H9 (cell line): ENCODE measurements at regions not wholly inside any gene's neighbourhood (a gene's known extent, or its start where the extent isn't known, plus 50 kb on each side); places are given as distances from the start of the nearest gene placed in this dataset.

ENCODE experiments used
- DNase-seq: peaks from one replicate; pipeline ENCODE4 v3.0.0-alpha.2; 2017
- H2AFZ ChIP-seq: one replicate; pipeline ENCODE4 v1.6.1; 2013; ENCODE audit warnings: mild to moderate bottlenecking, low read length, control low read depth, moderate library complexity
- H2AK5ac ChIP-seq: 2 replicates; pipeline ENCODE4 v1.6.1; 2013; ENCODE audit warnings: low read length, control low read depth, mixed read lengths; ENCODE audit not compliant: insufficient read length
- H2BK120ac ChIP-seq: one replicate; pipeline ENCODE4 v1.6.1; 2013; ENCODE audit warnings: low read depth, mild to moderate bottlenecking, low read length, control low read depth, inconsistent platforms; ENCODE audit not compliant: poor library complexity, severe bottlenecking
- H2BK12ac ChIP-seq: 2 replicates; pipeline ENCODE4 v1.6.1; 2013; ENCODE audit warnings: low read length, control low read depth, mixed read lengths, low read depth; ENCODE audit not compliant: insufficient read length
- H2BK15ac ChIP-seq: 2 replicates; pipeline ENCODE4 v1.6.1; 2013; ENCODE audit warnings: low read depth, low read length, control low read depth
- H2BK20ac ChIP-seq: one replicate; pipeline ENCODE4 v1.6.1; 2013; ENCODE audit warnings: low read depth, mild to moderate bottlenecking, low read length, control low read depth, inconsistent platforms; ENCODE audit not compliant: poor library complexity, severe bottlenecking
- H2BK5ac ChIP-seq: 2 replicates; pipeline ENCODE4 v1.6.1; 2013; ENCODE audit warnings: low read length, control low read depth, mixed read lengths; ENCODE audit not compliant: insufficient read length
- H3K14ac ChIP-seq: 2 replicates; pipeline ENCODE4 v1.6.1; 2013; ENCODE audit warnings: low read length, control low read depth; ENCODE audit not compliant: insufficient read depth
- H3K18ac ChIP-seq: 2 replicates; pipeline ENCODE4 v1.6.1; 2013; ENCODE audit warnings: low read depth, mild to moderate bottlenecking, mixed read lengths, low read length, control low read depth; ENCODE audit not compliant: insufficient read length
- H3K23ac ChIP-seq: 2 replicates; pipeline ENCODE4 v1.6.1; 2013; ENCODE audit warnings: low read length, control low read depth, mixed read lengths, low read depth; ENCODE audit not compliant: insufficient read length
- H3K23me2 ChIP-seq: 2 replicates; pipeline ENCODE4 v1.6.1; 2013; ENCODE audit warnings: low read depth, mild to moderate bottlenecking, mixed read lengths, low read length, control low read depth; ENCODE audit not compliant: insufficient read length, poor library complexity, severe bottlenecking
- H3K27ac ChIP-seq: 2 replicates; pipeline ENCODE4 v1.5.1; 2013; ENCODE audit warnings: low read length, control low read depth, mixed read lengths, low read depth; ENCODE audit not compliant: insufficient read length
- H3K27me3 ChIP-seq: 2 replicates; pipeline ENCODE4 v1.6.1; 2013; ENCODE audit warnings: low read length, control low read depth, inconsistent platforms; ENCODE audit not compliant: insufficient read depth
- H3K4ac ChIP-seq: 2 replicates; pipeline ENCODE4 v1.6.1; 2013; ENCODE audit warnings: low read depth, mild to moderate bottlenecking, control low read depth, inconsistent platforms, low read length, moderate library complexity
- H3K4me1 ChIP-seq: 2 replicates; pipeline ENCODE4 v1.6.1; 2013; ENCODE audit warnings: low read length, control low read depth, inconsistent platforms; ENCODE audit not compliant: insufficient read depth
- H3K4me2 ChIP-seq: 2 replicates; pipeline ENCODE4 v1.6.1; 2013; ENCODE audit warnings: low read length, control low read depth, mixed read lengths; ENCODE audit not compliant: insufficient read length, insufficient read depth
- H3K56ac ChIP-seq: 2 replicates; pipeline ENCODE4 v1.6.1; 2013; ENCODE audit warnings: low read depth, mild to moderate bottlenecking, mixed read lengths, low read length, control low read depth; ENCODE audit not compliant: insufficient read length
- H3K79me1 ChIP-seq: 2 replicates; pipeline ENCODE4 v1.6.1; 2013; ENCODE audit warnings: low read depth, mild to moderate bottlenecking, moderate library complexity, low read length, control low read depth, inconsistent platforms; ENCODE audit not compliant: insufficient read depth, poor library complexity, severe bottlenecking
- H3K79me2 ChIP-seq: 2 replicates; pipeline ENCODE4 v1.6.1; 2013; ENCODE audit warnings: low read length, control low read depth, inconsistent platforms; ENCODE audit not compliant: insufficient read depth
- H3K9ac ChIP-seq: 2 replicates; pipeline ENCODE4 v1.6.1; 2013; ENCODE audit warnings: low read length, control low read depth, mixed read lengths; ENCODE audit not compliant: insufficient read length; ENCODE audit errors: extremely low read depth
- H3K9me3 ChIP-seq: one replicate; pipeline ENCODE4 v1.6.1; 2013; ENCODE audit warnings: low read depth, low read length, inconsistent platforms; ENCODE audit not compliant: control insufficient read depth
- H3T11ph ChIP-seq: one replicate; pipeline ENCODE4 v1.6.1; 2013; ENCODE audit warnings: mild to moderate bottlenecking, low read length, control low read depth, inconsistent platforms
- H4K20me1 ChIP-seq: one replicate; pipeline ENCODE4 v1.6.1; 2013; ENCODE audit not compliant: control insufficient read depth, insufficient read length, insufficient read depth
- H4K5ac ChIP-seq: 2 replicates; pipeline ENCODE4 v1.6.1; 2013; ENCODE audit warnings: low read depth, mild to moderate bottlenecking, mixed read lengths, low read length, control low read depth; ENCODE audit not compliant: insufficient read length
- H4K8ac ChIP-seq: replicated peaks from 2 replicates; pipeline ENCODE4 v1.6.1; 2013; ENCODE audit warnings: low read length, control low read depth, mixed read lengths, low read depth; ENCODE audit not compliant: insufficient read length
- H4K91ac ChIP-seq: 2 replicates; pipeline ENCODE4 v1.6.1; 2013; ENCODE audit warnings: low read depth, mild to moderate bottlenecking, moderate library complexity, mixed read lengths, low read length, control low read depth; ENCODE audit not compliant: insufficient read length
- H3K27ac Mint-ChIP-seq, 3 experiments: 2 replicates in 2 of 3; 3 replicates in 1 of 3; pipeline ENCODE4 v1.8.0; 2020 to 2021; ENCODE audit warnings: mixed read lengths in 3 of 3, mild to moderate bottlenecking in 1 of 3, moderate library complexity in 1 of 3
- H3K27me3 Mint-ChIP-seq: 2 replicates; pipeline ENCODE4 v1.8.0; 2021; ENCODE audit warnings: low read depth, mild to moderate bottlenecking, moderate library complexity, mixed read lengths
- H3K36me3 Mint-ChIP-seq, 3 experiments: 2 replicates in 2 of 3; 3 replicates in 1 of 3; pipeline ENCODE4 v1.8.0; 2020 to 2021; ENCODE audit warnings: low read depth in 3 of 3, mixed read lengths in 3 of 3; ENCODE audit not compliant: insufficient read depth in 1 of 3
- H3K4me1 Mint-ChIP-seq, 2 experiments: 2 replicates each; pipeline ENCODE4 v1.8.0; 2020; ENCODE audit warnings: mixed read lengths in 2 of 2
- H3K4me3 Mint-ChIP-seq, 2 experiments: 2 replicates in 1 of 2; 3 replicates in 1 of 2; pipeline ENCODE4 v1.8.0; 2020 to 2021; ENCODE audit warnings: mild to moderate bottlenecking in 2 of 2, mixed read lengths in 2 of 2, moderate library complexity in 1 of 2
- H3K9me3 Mint-ChIP-seq, 2 experiments: 2 replicates in 1 of 2; 3 replicates in 1 of 2; pipeline ENCODE4 v1.8.0; 2020; ENCODE audit warnings: mild to moderate bottlenecking in 2 of 2, mixed read lengths in 2 of 2, moderate library complexity in 1 of 2
- CTCF ChIP-seq: fragments of 200-600 bp; sonication (generic); conservative IDR thresholded peaks from 3 replicates; pipeline ENCODE4 v1.8.0; 2021; ENCODE audit warnings: antibody characterized with exemption, mild to moderate bottlenecking
- WGBS: extraction: QIAGEN DNeasy Blood & Tissue Kit; methylation state at CpG from one replicate; pipeline ENCODE4 v1.1.7; 2013; ENCODE audit warnings: missing lambda C conversion rate, low lambda C conversion rate, mixed read lengths; ENCODE audit not compliant: insufficient read length; ENCODE audit errors: extremely low coverage; 5-methylcytosine and 5-hydroxymethylcytosine counted together

- Histone ChIP-seq H2BK120ac (no peak overlapping the region), H4K5ac (no peak overlapping the region), H3K27ac (no peak overlapping the region), H3T11ph (no peak overlapping the region), H3K56ac (no peak overlapping the region), H2AK5ac (no peak overlapping the region), H3K4ac (no peak overlapping the region), H3K23ac (no peak overlapping the region), H4K8ac (no peak overlapping the region), H3K4me2 (no peak overlapping the region), H3K79me2 (no peaks in the 10 kb centered on the region), H2BK20ac (no peak overlapping the region), H3K9me3 (no peaks in the 10 kb centered on the region), H2AFZ (no peak overlapping the region), H4K20me1 (no peaks in the 10 kb centered on the region), H2BK12ac (no peak overlapping the region), H2BK5ac (no peak overlapping the region), H2BK15ac (no peak overlapping the region), H3K79me1 (no peaks in the 10 kb centered on the region), H3K14ac (no peak overlapping the region), H4K91ac (no peak overlapping the region), H3K27me3 (no peaks in the 10 kb centered on the region), H3K23me2 (no peaks in the 10 kb centered on the region), H3K18ac (no peak overlapping the region), H3K9ac (no peak overlapping the region), H3K4me1 (no peaks in the 10 kb centered on the region)
- no CpG with 5 or more reads among the region's 7 CpGs for WGBS
- TF ChIP-seq CTCF: no peak
- DNase-seq: no peak
- H3K9me3 Mint-ChIP-seq: peaks cover 0 to 2% of the 10 kb centered on the region in 2 experiments; a peak in 2 of 5 replicates
- peaks cover 7 to 9% of the 10 kb centered on the region in 2 experiments for H3K4me1 Mint-ChIP-seq
- no peaks in the 10 kb centered on the region; a peak in 1 of 7 replicates for H3K36me3 Mint-ChIP-seq
- peaks cover 5% of the 10 kb centered on the region; the same call in 1 of the 2 replicates for H3K27me3 Mint-ChIP-seq
- H3K4me3 Mint-ChIP-seq: no peak overlapping the region
- no peak overlapping the region; a peak in 1 of 7 replicates for H3K27ac Mint-ChIP-seq
These were observed 72.0 kb upstream of the KSR1 start for GRCh38 chr17:27384261-27384701.
